A549 (cell line): ENCODE measurements at regions not wholly inside any gene's neighbourhood (a gene's known extent, or its start where the extent isn't known, plus 50 kb on each side); places are given as distances from the start of the nearest gene placed in this dataset.

Experiments used
- ATAC-seq, 2 experiments: fragments of 200-7000 bp in 1 of 2; fragments of >200 bp in 1 of 2; cut with Nextera tagmentation in 1 of 2; cut with Tn5 transposase in 1 of 2; 3 replicates each; pipeline versions ENCODE4 v1.8.0 to v1.9.1; 2018 to 2020; ENCODE audit warnings: mild to moderate bottlenecking in 1 of 2, moderate library complexity in 1 of 2
- CTCF ChIA-PET: fragments of 300-600 bp; sonication (Branson Sonifier 250); formaldehyde crosslinking; extraction: SDS; loops from one replicate; lab custom pipeline; 2021; ENCODE audit warnings: antibody characterized with exemption, inconsistent platforms; lab: Yijun Ruan, JAX
- POLR2A ChIA-PET: fragments of 350-600 bp; formaldehyde crosslinking; extraction: SDS; loops from one replicate; lab custom pipeline; 2021; ENCODE audit warnings: antibody characterized with exemption, inconsistent platforms; lab: Yijun Ruan, JAX
- DNase-seq, 2 experiments: peaks; one replicate each; pipeline versions ENCODE4 v3.0.0 to v3.0.0-alpha.2; 2011 to 2016; ENCODE audit warnings: low read depth in 1 of 2, low spot score in 1 of 2
- FAIRE-seq: peaks from 2 replicates; lab custom pipeline; 2011; peaks lifted over from hg19 to GRCh38; lab: Jason Lieb, UNC
- H3K27ac ChIP-seq, 2 experiments: fragments of >200 bp; sonication (Bioruptor Twin); formaldehyde crosslinking; 3 replicates each; pipeline ENCODE4 v1.5.1; 2016 to 2017
- H3K4me1 ChIP-seq: fragments of >200 bp; sonication (Bioruptor Twin); formaldehyde crosslinking; 3 replicates; pipeline ENCODE4 v1.6.1; 2016
- H3K4me2 ChIP-seq: fragments of >200 bp; sonication (Bioruptor Twin); formaldehyde crosslinking; 3 replicates; pipeline ENCODE4 v1.6.1; 2016
- H3K4me3 ChIP-seq: fragments of >200 bp; sonication (Bioruptor Twin); formaldehyde crosslinking; 3 replicates; pipeline ENCODE4 v1.5.1; 2016
- H3K9me3 ChIP-seq: fragments of >200 bp; sonication (Bioruptor Twin); formaldehyde crosslinking; 3 replicates; pipeline ENCODE4 v1.6.1; 2016
- CTCF ChIP-seq: fragments of >200 bp; sonication (Bioruptor Twin); formaldehyde crosslinking; IDR thresholded peaks from 3 replicates; pipeline ENCODE4 v1.5.1; 2016
- ELK1 ChIP-seq: fragments of 150-350 bp; IDR thresholded peaks from 2 replicates; pipeline ENCODE4 v1.6.1; 2014; ENCODE audit warnings: low read depth, mild to moderate bottlenecking, low read length
- EP300 ChIP-seq, 2 experiments: fragments of >200 bp; sonication (Bioruptor Twin); formaldehyde crosslinking; IDR thresholded peaks; 2 replicates in 1 of 2; 3 replicates in 1 of 2; pipeline ENCODE4 v1.6.1; 2016 to 2017
- FOSB ChIP-seq: fragments of 250-450 bp; sonication (Bioruptor Pico); IDR thresholded peaks from 2 replicates; pipeline ENCODE4 v1.5.0; 2020; ENCODE audit warnings: mild to moderate bottlenecking, moderate library complexity
- FOSL2 ChIP-seq, 2 experiments: fragments of 450-650 bp in 1 of 2; fragments of >200 bp in 1 of 2; sonication (Bioruptor Twin) in 1 of 2; formaldehyde crosslinking; IDR thresholded peaks; 2 replicates each; pipeline versions ENCODE4 v1.5.0 to v1.6.1; 2016 to 2020; ENCODE audit warnings: mild to moderate bottlenecking in 1 of 2, moderate library complexity in 1 of 2
- FOXS1 ChIP-seq: fragments of 250-450 bp; sonication (Bioruptor Pico); IDR thresholded peaks from 2 replicates; pipeline ENCODE4 v1.5.0; 2020; ENCODE audit warnings: mild to moderate bottlenecking, moderate library complexity
- HMGXB4 ChIP-seq: fragments of 250-450 bp; sonication (Bioruptor Pico); IDR thresholded peaks from 2 replicates; pipeline ENCODE4 v1.5.0; 2021; ENCODE audit warnings: mild to moderate bottlenecking, moderate library complexity, borderline replicate concordance
- KDM5A ChIP-seq: fragments of 200-600 bp; sonication (generic); IDR thresholded peaks from 2 replicates; pipeline ENCODE4 v1.6.1; 2016; ENCODE audit warnings: antibody characterized with exemption, mild to moderate bottlenecking
- MYC ChIP-seq: IDR thresholded peaks from 2 replicates; pipeline ENCODE4 v1.6.1; 2012; ENCODE audit warnings: mild to moderate bottlenecking, inconsistent platforms, low read length, improper control_type of control experiment, borderline replicate concordance
- NFE2L2 ChIP-seq: fragments of 150-350 bp; conservative IDR thresholded peaks from 2 replicates; pipeline ENCODE4 v1.6.1; 2014; ENCODE audit warnings: low read length
- NPAS2 ChIP-seq: fragments of 250-450 bp; sonication (Bioruptor Pico); IDR thresholded peaks from 2 replicates; pipeline ENCODE4 v1.8.0; 2022; ENCODE audit warnings: mild to moderate bottlenecking, moderate library complexity, borderline replicate concordance
- NR3C1 ChIP-seq: fragments of >200 bp; sonication (Bioruptor Twin); formaldehyde crosslinking; IDR thresholded peaks from 3 replicates; pipeline ENCODE4 v1.6.1; 2017
- PBX3 ChIP-seq: IDR thresholded peaks from 2 replicates; pipeline ENCODE4 v1.6.1; 2012
- PHF8 ChIP-seq: fragments of 200-600 bp; sonication (generic); IDR thresholded peaks from 2 replicates; pipeline ENCODE4 v1.6.1; 2016; ENCODE audit warnings: low read depth, mild to moderate bottlenecking, antibody characterized with exemption, moderate library complexity, borderline replicate concordance
- POLR2AphosphoS2 ChIP-seq: conservative IDR thresholded peaks from 2 replicates; pipeline ENCODE4 v1.6.1; 2012; ENCODE audit warnings: low read length, improper control_type of control experiment, inconsistent platforms
- RNF2 ChIP-seq: fragments of 200-600 bp; sonication (generic); IDR thresholded peaks from 2 replicates; pipeline ENCODE4 v1.6.1; 2016; ENCODE audit warnings: low read depth, mild to moderate bottlenecking, antibody characterized with exemption, moderate library complexity, borderline replicate concordance
- SREBF2 ChIP-seq: fragments of 450-650 bp; IDR thresholded peaks from 2 replicates; pipeline ENCODE4 v1.6.1; 2014; ENCODE audit warnings: mild to moderate bottlenecking, moderate library complexity
- ZC3H11A ChIP-seq: fragments of 450-650 bp; IDR thresholded peaks from 2 replicates; pipeline ENCODE4 v1.6.1; 2014; ENCODE audit warnings: antibody characterized with exemption, mild to moderate bottlenecking
- ZSCAN20 ChIP-seq: fragments of 250-450 bp; sonication (Bioruptor Pico); IDR thresholded peaks from 2 replicates; pipeline ENCODE4 v1.8.0; 2022; ENCODE audit warnings: mild to moderate bottlenecking, moderate library complexity
- WGBS: methylation state at CpG from one replicate; pipeline ENCODE4 v1.1.6; 2017; ENCODE audit errors: missing lambda C conversion rate; 5-methylcytosine and 5-hydroxymethylcytosine counted together
- TF ChIP-seq, protein P1 (sequence below): IDR thresholded peaks from 2 replicates; pipeline ENCODE4 v1.6.1; 2012; ENCODE audit warnings: low read depth, borderline replicate concordance

- no peak for TF ChIP-seq MYC
- TF ChIP-seq, all 56 proteins: peak for 0
Observed at GRCh38 chr7:91416155-91416865, 152.1 kb downstream of the FZD1 start (continued).

- ChIA-PET POLR2A (no interaction called here), CTCF (no interaction called here)
- FAIRE-seq, result no peak
Observed at GRCh38 chr7:91420606-91421005, 156.4 kb downstream of the FZD1 start.

More at GRCh38 chr7:91420606-91421005, 156.4 kb downstream of the FZD1 start:
- Histone ChIP-seq H3K4me2 (no peak overlapping the region), H3K9me3 (no peaks in the 10 kb centered on the region), H3K27ac (no peak overlapping the region), H3K4me1 (no peaks in the 10 kb centered on the region), H3K4me3 (no peak overlapping the region)
- DNase-seq (no peak), ATAC-seq (no peak)
- WGBS, result 52% methylated on average over 4 of the region's 4 CpGs
- TF ChIP-seq FOSB (CRISPR knock-in tag) (no peak), MYC (no peak), POLR2AphosphoS2 (no peak), NR3C1 (no peak), ZSCAN20 (no peak), HMGXB4 (no peak), ELK1 (no peak), FOXS1 (CRISPR knock-in tag) (no peak), NFE2L2 (no peak), RNF2 (no peak), EP300 (IDR thresholded peaks at IDR 0.05) (no peak), PHF8 (no peak), PBX3 (no peak), CTCF (no peak), ZC3H11A (no peak), SREBF2 (no peak), NPAS2 (CRISPR knock-in tag) (no peak), FOSL2 (IDR thresholded peaks at IDR 0.05) (no peak), FOSL2 (CRISPR knock-in tag; IDR thresholded peaks at IDR 0.05) (no peak), KDM5A (no peak)
- TF ChIP-seq, protein P1, sequence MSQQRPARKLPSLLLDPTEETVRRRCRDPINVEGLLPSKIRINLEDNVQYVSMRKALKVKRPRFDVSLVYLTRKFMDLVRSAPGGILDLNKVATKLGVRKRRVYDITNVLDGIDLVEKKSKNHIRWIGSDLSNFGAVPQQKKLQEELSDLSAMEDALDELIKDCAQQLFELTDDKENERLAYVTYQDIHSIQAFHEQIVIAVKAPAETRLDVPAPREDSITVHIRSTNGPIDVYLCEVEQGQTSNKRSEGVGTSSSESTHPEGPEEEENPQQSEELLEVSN, result no peak
